PC-9 (cell line): ENCODE measurements at regions not wholly inside any gene's neighbourhood (a gene's known extent, or its start where the extent isn't known, plus 50 kb on each side); places are given as distances from the start of the nearest gene placed in this dataset.

Source experiments
- BruUV-seq: library from RNA; stranded (reverse); fragments of 400-500 nt; replicated peaks from 2 replicates; lab custom pipeline; 2021; lab: Mats Ljungman, UMichigan
- CTCF ChIA-PET: fragments of 300-600 bp; sonication (Branson Sonifier 250); formaldehyde crosslinking; loops from one replicate; lab custom pipeline; 2022; ENCODE audit warnings: antibody characterized with exemption; lab: Charles Lee
- POLR2A ChIA-PET: fragments of 300-600 bp; sonication (Branson Sonifier 250); formaldehyde crosslinking; loops from one replicate; lab custom pipeline; 2022; ENCODE audit warnings: antibody characterized with exemption; ENCODE audit not compliant: unreplicated experiment; lab: Charles Lee
- DNase-seq, 2 experiments: peaks; one replicate each; pipeline versions ENCODE4 v3.0.0 to v3.0.0-alpha.2; 2015 to 2022; ENCODE audit warnings: mixed read lengths in 1 of 2
- H2AFZ ChIP-seq: fragments of 200-600 bp; sonication (generic); 2 replicates; pipeline ENCODE4 v1.8.1; 2017; ENCODE audit warnings: antibody characterized with exemption
- H3F3A ChIP-seq: fragments of 200-600 bp; sonication (generic); 2 replicates; pipeline ENCODE4 v1.8.1; 2017; ENCODE audit warnings: antibody characterized with exemption, mild to moderate bottlenecking, low read depth; ENCODE audit not compliant: insufficient read depth
- H3K27ac ChIP-seq: fragments of 200-600 bp; sonication (generic); 2 replicates; pipeline ENCODE4 v1.6.1; 2016; ENCODE audit warnings: mixed run types
- H3K27me3 ChIP-seq: fragments of 200-600 bp; sonication (generic); 2 replicates; pipeline ENCODE4 v1.6.1; 2016; ENCODE audit warnings: low read depth, mixed run types; ENCODE audit not compliant: insufficient read depth
- H3K36me3 ChIP-seq: fragments of 200-600 bp; sonication (generic); 2 replicates; pipeline ENCODE4 v1.6.1; 2016; ENCODE audit warnings: low read depth, mixed run types
- H3K4me1 ChIP-seq: fragments of 200-600 bp; sonication (generic); replicated peaks from 2 replicates; pipeline ENCODE4 v1.6.1; 2016; ENCODE audit warnings: mixed run types; ENCODE audit not compliant: insufficient read depth
- H3K4me2 ChIP-seq: fragments of 200-600 bp; sonication (generic); 2 replicates; pipeline ENCODE4 v1.6.1; 2017; ENCODE audit warnings: mixed run types
- H3K4me3 ChIP-seq: fragments of 200-600 bp; sonication (generic); 2 replicates; pipeline ENCODE4 v1.6.1; 2016; ENCODE audit warnings: mixed run types
- H3K79me2 ChIP-seq: fragments of 200-600 bp; sonication (generic); 2 replicates; pipeline ENCODE4 v1.6.1; 2017; ENCODE audit warnings: low read depth, mixed run types
- H3K9me2 ChIP-seq: fragments of 200-600 bp; sonication (generic); 2 replicates; pipeline ENCODE4 v1.8.1; 2017; ENCODE audit warnings: mild to moderate bottlenecking; ENCODE audit not compliant: insufficient read depth
- H3K9me3 ChIP-seq: fragments of 200-600 bp; sonication (generic); 2 replicates; pipeline ENCODE4 v1.8.1; 2016; ENCODE audit warnings: low read depth; ENCODE audit not compliant: insufficient read depth
- H4K20me1 ChIP-seq: fragments of 200-600 bp; sonication (generic); 2 replicates; pipeline ENCODE4 v1.8.1; 2017; ENCODE audit not compliant: insufficient read depth
- CTCF ChIP-seq: fragments of 200-600 bp; sonication (generic); conservative IDR thresholded peaks from 2 replicates; pipeline ENCODE4 v1.6.1; 2017; ENCODE audit warnings: mixed run types, antibody characterized with exemption, mild to moderate bottlenecking, moderate library complexity
- EZH2 ChIP-seq: fragments of 200-600 bp; sonication (generic); IDR thresholded peaks from 2 replicates; pipeline ENCODE4 v1.8.0; 2017; ENCODE audit warnings: antibody characterized with exemption, low read depth
- intact Hi-C: fragments of 100-400 bp; cut with micrococcal nuclease; formaldehyde crosslinking; loops from one replicate; pipeline ENCODE4 v1.10.0; 2022; ENCODE audit not compliant: unreplicated experiment

- Histone ChIP-seq H3K27ac (no peak overlapping the region), H3K4me3 (no peak overlapping the region), H4K20me1 (no peaks in the 10 kb centered on the region), H3K27me3 (no peaks in the 10 kb centered on the region), H3K4me1 (no peaks in the 10 kb centered on the region), H3K9me2 (no peaks in the 10 kb centered on the region), H3K4me2 (no peak overlapping the region), H3K9me3 (no peaks in the 10 kb centered on the region; the same call in 1 of the 2 replicates), H3F3A (no peaks in the 10 kb centered on the region), H3K36me3 (no peaks in the 10 kb centered on the region), H2AFZ (no peak overlapping the region), H3K79me2 (no peaks in the 10 kb centered on the region)
- DNase-seq: no peak
- ChIA-PET POLR2A (no interaction called here), CTCF (no interaction called here)
- intact Hi-C loops: no loop called here
- BruUV-seq: no TSS peak
- TF ChIP-seq EZH2 (no peak), CTCF (no peak)
Observed at GRCh38 chr12:89800435-89800834, 91.8 kb upstream of the ATP2B1 start.

GRCh38 chr12:89799316-89799715 is 90.7 kb upstream of the ATP2B1 start:
- Histone ChIP-seq H3K27ac (no peak overlapping the region), H2AFZ (no peak overlapping the region), H3F3A (no peaks in the 10 kb centered on the region), H3K4me1 (no peaks in the 10 kb centered on the region), H3K9me3 (peaks cover 4% of the 10 kb centered on the region; the same call in 1 of the 2 replicates), H3K36me3 (no peaks in the 10 kb centered on the region), H3K9me2 (no peaks in the 10 kb centered on the region), H3K4me2 (no peak overlapping the region), H3K79me2 (no peaks in the 10 kb centered on the region), H3K4me3 (no peak overlapping the region), H3K27me3 (no peaks in the 10 kb centered on the region), H4K20me1 (no peaks in the 10 kb centered on the region)
- ChIA-PET POLR2A (no interaction called here), CTCF (no interaction called here)
- intact Hi-C loops: no loop called here
- DNase-seq: no peak
- TF ChIP-seq EZH2: no peak
- no peak for TF ChIP-seq CTCF
- BruUV-seq: no TSS peak

GRCh38 chr12:89797436-89797835 is 88.8 kb upstream of the ATP2B1 start:
- Histone ChIP-seq H3K9me3 (peaks cover 7% of the 10 kb centered on the region; the same call in 1 of the 2 replicates), H3K4me2 (no peak overlapping the region), H3K36me3 (no peaks in the 10 kb centered on the region), H3K4me1 (no peaks in the 10 kb centered on the region), H2AFZ (no peak overlapping the region), H4K20me1 (no peaks in the 10 kb centered on the region), H3K79me2 (no peaks in the 10 kb centered on the region), H3K27me3 (no peaks in the 10 kb centered on the region), H3F3A (no peaks in the 10 kb centered on the region), H3K27ac (no peak overlapping the region), H3K4me3 (no peak overlapping the region), H3K9me2 (no peaks in the 10 kb centered on the region)
- no TSS peak for BruUV-seq
- ChIA-PET CTCF (no interaction called here), POLR2A (no interaction called here)
- no peak for TF ChIP-seq CTCF
- no peak for TF ChIP-seq EZH2
- intact Hi-C loops: no loop called here
- no peak for DNase-seq
